ENCODE measurements at regions not wholly inside any gene's neighbourhood (a gene's known extent, or its start where the extent isn't known, plus 50 kb on each side); places are given as distances from the start of the nearest gene placed in this dataset.

GRCh38 chr1:199307496-199308264, 668.8 kb downstream of the PTPRC start:
- TF ChIP-seq CTCF (IDR thresholded peaks at IDR 0.05; ENCODE audit: insufficient read depth, low read depth, low read length) (no peak), EZH2 (IDR thresholded peaks at IDR 0.05; ENCODE audit: insufficient read depth, low read length) (no peak)

Data from astrocyte (in vitro differentiated cells and primary cell).